ENCODE measurements at regions not wholly inside any gene's neighbourhood (a gene's known extent, or its start where the extent isn't known, plus 50 kb on each side); places are given as distances from the start of the nearest gene placed in this dataset.

- no peak for TF ChIP-seq RAD21 (IDR thresholded peaks at IDR 0.05)
- no peak for TF ChIP-seq CTCF (IDR thresholded peaks at IDR 0.05; ENCODE audit: low read depth, low read length, missing input control)
These were observed 456.6 kb upstream of the REG3G start for GRCh38 chr2:78568782-78569373.
